ENCODE measurements at regions not wholly inside any gene's neighbourhood (a gene's known extent, or its start where the extent isn't known, plus 50 kb on each side); places are given as distances from the start of the nearest gene placed in this dataset.

- no peak overlapping the region for H2AFZ ChIP-seq (ENCODE audit: low read length)
- H3K27ac ChIP-seq (ENCODE audit: low read depth, low read length, poor library complexity, severe bottlenecking), result no peak overlapping the region
- H3K9me2 ChIP-seq (ENCODE audit: low read depth, low read length), result no peaks in the 10 kb centered on the region
These were observed 970.2 kb upstream of the PIK3C3 start for GRCh38 chr18:40984856-40985255.

DNA sequence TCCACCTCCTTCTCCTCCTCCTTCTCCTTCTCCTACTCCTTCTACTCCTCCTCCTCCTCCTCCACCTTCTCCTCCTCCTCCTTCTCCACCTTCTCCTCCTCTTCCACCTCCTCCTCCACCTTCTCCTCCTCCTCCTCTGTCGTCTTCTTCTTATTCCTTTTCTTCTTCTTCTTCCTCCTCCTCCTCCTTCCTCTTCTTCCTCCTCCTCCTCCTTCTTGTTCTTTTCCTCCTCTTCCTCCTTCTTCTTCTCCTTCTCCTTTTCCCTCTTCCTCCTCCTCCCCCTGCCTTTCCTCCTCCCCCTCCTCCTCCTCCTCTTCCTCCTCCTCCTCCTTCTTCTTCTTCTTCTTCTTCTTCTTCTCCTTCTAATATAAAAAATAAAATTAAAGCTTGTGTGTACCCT lies 971.2 kb upstream of the PIK3C3 start:
- Histone ChIP-seq H3K4me3 (ENCODE audit: low read depth, low read length, poor library complexity, severe bottlenecking) (no peak overlapping the region), H3K79me2 (ENCODE audit: insufficient read depth, low read length) (no peaks in the 10 kb centered on the region), H3K9me3 (ENCODE audit: low read length) (no peaks in the 10 kb centered on the region), H3K27me3 (ENCODE audit: insufficient read depth, low read length) (no peaks in the 10 kb centered on the region), H3K36me3 (ENCODE audit: insufficient read depth, low read length) (no peaks in the 10 kb centered on the region), H3K27ac (ENCODE audit: low read depth, low read length, poor library complexity, severe bottlenecking) (no peak overlapping the region), H3F3A (ENCODE audit: insufficient read depth, low read length) (no peaks in the 10 kb centered on the region), H3K4me2 (ENCODE audit: low read length) (no peak overlapping the region), H4K20me1 (ENCODE audit: insufficient read depth, low read length) (no peaks in the 10 kb centered on the region), H3K4me1 (ENCODE audit: insufficient read depth, low read length, severe bottlenecking) (no peaks in the 10 kb centered on the region), H2AFZ (ENCODE audit: low read length) (no peak overlapping the region), H3K9me2 (ENCODE audit: low read depth, low read length) (no peaks in the 10 kb centered on the region), H3K9ac (ENCODE audit: low read length) (no peak overlapping the region)
- TF ChIP-seq, protein P1, sequence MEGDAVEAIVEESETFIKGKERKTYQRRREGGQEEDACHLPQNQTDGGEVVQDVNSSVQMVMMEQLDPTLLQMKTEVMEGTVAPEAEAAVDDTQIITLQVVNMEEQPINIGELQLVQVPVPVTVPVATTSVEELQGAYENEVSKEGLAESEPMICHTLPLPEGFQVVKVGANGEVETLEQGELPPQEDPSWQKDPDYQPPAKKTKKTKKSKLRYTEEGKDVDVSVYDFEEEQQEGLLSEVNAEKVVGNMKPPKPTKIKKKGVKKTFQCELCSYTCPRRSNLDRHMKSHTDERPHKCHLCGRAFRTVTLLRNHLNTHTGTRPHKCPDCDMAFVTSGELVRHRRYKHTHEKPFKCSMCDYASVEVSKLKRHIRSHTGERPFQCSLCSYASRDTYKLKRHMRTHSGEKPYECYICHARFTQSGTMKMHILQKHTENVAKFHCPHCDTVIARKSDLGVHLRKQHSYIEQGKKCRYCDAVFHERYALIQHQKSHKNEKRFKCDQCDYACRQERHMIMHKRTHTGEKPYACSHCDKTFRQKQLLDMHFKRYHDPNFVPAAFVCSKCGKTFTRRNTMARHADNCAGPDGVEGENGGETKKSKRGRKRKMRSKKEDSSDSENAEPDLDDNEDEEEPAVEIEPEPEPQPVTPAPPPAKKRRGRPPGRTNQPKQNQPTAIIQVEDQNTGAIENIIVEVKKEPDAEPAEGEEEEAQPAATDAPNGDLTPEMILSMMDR (IDR thresholded peaks at IDR 0.05; ENCODE audit: low read length), result no peak
- no peak for TF ChIP-seq EZH2 (IDR thresholded peaks at IDR 0.05; ENCODE audit: borderline replicate concordance, low read length)

More at GRCh38 chr18:40984856-40985255, 970.2 kb upstream of the PIK3C3 start:
- no peak overlapping the region for H3K4me3 ChIP-seq (ENCODE audit: low read depth, low read length, poor library complexity, severe bottlenecking)
- H3K9ac ChIP-seq (ENCODE audit: low read length), result no peak overlapping the region
- H3K9me3 ChIP-seq (ENCODE audit: low read length), result no peaks in the 10 kb centered on the region
- H3K27me3 ChIP-seq (ENCODE audit: insufficient read depth, low read length), result no peaks in the 10 kb centered on the region
- H3K36me3 ChIP-seq (ENCODE audit: insufficient read depth, low read length), result no peaks in the 10 kb centered on the region
- no peak overlapping the region for H3K4me2 ChIP-seq (ENCODE audit: low read length)
- TF ChIP-seq, protein P1 (IDR thresholded peaks at IDR 0.05; ENCODE audit: low read length), result no peak
- no peak for TF ChIP-seq EZH2 (IDR thresholded peaks at IDR 0.05; ENCODE audit: borderline replicate concordance, low read length)
- H3K4me1 ChIP-seq (ENCODE audit: insufficient read depth, low read length, severe bottlenecking), result no peaks in the 10 kb centered on the region
- H4K20me1 ChIP-seq (ENCODE audit: insufficient read depth, low read length), result no peaks in the 10 kb centered on the region
- no peaks in the 10 kb centered on the region for H3F3A ChIP-seq (ENCODE audit: insufficient read depth, low read length)
- no peaks in the 10 kb centered on the region for H3K79me2 ChIP-seq (ENCODE audit: insufficient read depth, low read length)

GRCh38 chr18:40980171-40980570 lies 974.9 kb upstream of the PIK3C3 start:
- Histone ChIP-seq H3K4me3 (ENCODE audit: low read depth, low read length, poor library complexity, severe bottlenecking) (no peak overlapping the region), H3K4me1 (ENCODE audit: insufficient read depth, low read length, severe bottlenecking) (no peaks in the 10 kb centered on the region), H3K27me3 (ENCODE audit: insufficient read depth, low read length) (no peaks in the 10 kb centered on the region), H3K9me2 (ENCODE audit: low read depth, low read length) (no peaks in the 10 kb centered on the region), H3K79me2 (ENCODE audit: insufficient read depth, low read length) (no peaks in the 10 kb centered on the region), H3F3A (ENCODE audit: insufficient read depth, low read length) (no peaks in the 10 kb centered on the region), H3K27ac (ENCODE audit: low read depth, low read length, poor library complexity, severe bottlenecking) (no peak overlapping the region), H3K9me3 (ENCODE audit: low read length) (no peaks in the 10 kb centered on the region), H2AFZ (ENCODE audit: low read length) (no peak overlapping the region), H3K36me3 (ENCODE audit: insufficient read depth, low read length) (no peaks in the 10 kb centered on the region), H3K9ac (ENCODE audit: low read length) (no peak overlapping the region), H3K4me2 (ENCODE audit: low read length) (no peak overlapping the region), H4K20me1 (ENCODE audit: insufficient read depth, low read length) (no peaks in the 10 kb centered on the region)
- no peak for TF ChIP-seq EZH2 (IDR thresholded peaks at IDR 0.05; ENCODE audit: borderline replicate concordance, low read length)
- TF ChIP-seq, protein P1 (IDR thresholded peaks at IDR 0.05; ENCODE audit: low read length), result no peak
